Pancreas (tissue), 10 donors: ENCODE measurements at regions not wholly inside any gene's neighbourhood (a gene's known extent, or its start where the extent isn't known, plus 50 kb on each side); places are given as distances from the start of the nearest gene placed in this dataset.

Source experiments
- ATAC-seq, 4 donors: fragments of 200-7000 bp; cut with Tn5 transposase; one replicate each; pipeline versions ENCODE4 v1.8.0 to v1.9.1; 2020; ENCODE audit warnings: mild to moderate bottlenecking in 4 of 4, moderate library complexity in 4 of 4
- DNase-seq, 6 donors: peaks; one replicate each; pipeline ENCODE4 v3.0.0-alpha.2; 2020
- FAIRE-seq: peaks from 2 replicates; lab custom pipeline; 2012; peaks lifted over from hg19 to GRCh38; lab: Jason Lieb, UNC
- H3K27ac ChIP-seq, 4 donors: fragments of 200-600 bp; sonication (generic); 1 replicate in 3 of 4; 2 replicates in 1 of 4; pipeline versions ENCODE4 v1.5.0 to v1.8.0; 2020
- H3K27me3 ChIP-seq, 4 donors: fragments of 200-600 bp; one replicate each; pipeline ENCODE4 v1.8.0; 2021
- H3K36me3 ChIP-seq, 3 donors: fragments of 200-600 bp; sonication (generic) in 1 of 3; one replicate each; pipeline versions ENCODE4 v1.5.0 to v1.8.0; 2020 to 2021
- H3K4me1 ChIP-seq, 3 donors: fragments of 200-600 bp; one replicate each; pipeline ENCODE4 v1.8.0; 2021
- H3K4me3 ChIP-seq, 4 donors: fragments of 200-600 bp; sonication (generic) in 2 of 4; one replicate each; pipeline versions ENCODE4 v1.5.0 to v1.8.0; 2020 to 2021
- H3K9me3 ChIP-seq, 4 donors: fragments of 200-600 bp; one replicate each; pipeline ENCODE4 v1.8.0; 2021
- WGBS, 2 donors: extraction: QIAGEN DNeasy Blood & Tissue Kit; methylation state at CpG; one replicate each; pipeline ENCODE4 v1.1.7; 2013; 5-methylcytosine and 5-hydroxymethylcytosine counted together
- intact Hi-C, 3 donors: fragments of 100-400 bp; cut with DNase I; formaldehyde crosslinking; loops; one replicate each; pipeline versions ENCODE4 v1.11.1 to v1.14.2; 2022
- TF ChIP-seq, protein P1 (sequence below), 4 donors: fragments of 200-600 bp; sonication (generic) in 3 of 4; IDR thresholded peaks; one replicate each; pipeline versions ENCODE4 v1.5.0 to v1.8.0; 2021; ENCODE audit warnings: antibody characterized with exemption in 4 of 4
- donor health status: healthy with polysubstance abuse.
- donor health status: DM: no; HTN: no; CAD: no; lungs with moderate emphysema.
- donor health status: DM: no; HTN: no; CAD: no.
- donor health status: control.
- donor health status: control.
- donor health status: Bipolar disorder and iron deficiency.
- donor health status: DM: yes; HTN: yes; CAD: no.
- donor health status: DM: no; HTN: no; CAD: no.
- donor health status: DM: no; HTN: no; CAD: no.
- donor health status: DM: yes; HTN: yes; CAD: no.

GRCh38 chr7:53470336-53470970 lies 435.0 kb downstream of the POM121L12 start:
- H3K27ac ChIP-seq, result no peak overlapping the region
- TF ChIP-seq, protein P1, sequence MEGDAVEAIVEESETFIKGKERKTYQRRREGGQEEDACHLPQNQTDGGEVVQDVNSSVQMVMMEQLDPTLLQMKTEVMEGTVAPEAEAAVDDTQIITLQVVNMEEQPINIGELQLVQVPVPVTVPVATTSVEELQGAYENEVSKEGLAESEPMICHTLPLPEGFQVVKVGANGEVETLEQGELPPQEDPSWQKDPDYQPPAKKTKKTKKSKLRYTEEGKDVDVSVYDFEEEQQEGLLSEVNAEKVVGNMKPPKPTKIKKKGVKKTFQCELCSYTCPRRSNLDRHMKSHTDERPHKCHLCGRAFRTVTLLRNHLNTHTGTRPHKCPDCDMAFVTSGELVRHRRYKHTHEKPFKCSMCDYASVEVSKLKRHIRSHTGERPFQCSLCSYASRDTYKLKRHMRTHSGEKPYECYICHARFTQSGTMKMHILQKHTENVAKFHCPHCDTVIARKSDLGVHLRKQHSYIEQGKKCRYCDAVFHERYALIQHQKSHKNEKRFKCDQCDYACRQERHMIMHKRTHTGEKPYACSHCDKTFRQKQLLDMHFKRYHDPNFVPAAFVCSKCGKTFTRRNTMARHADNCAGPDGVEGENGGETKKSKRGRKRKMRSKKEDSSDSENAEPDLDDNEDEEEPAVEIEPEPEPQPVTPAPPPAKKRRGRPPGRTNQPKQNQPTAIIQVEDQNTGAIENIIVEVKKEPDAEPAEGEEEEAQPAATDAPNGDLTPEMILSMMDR (IDR thresholded peaks at IDR 0.05), result no peak
- no peaks in the 10 kb centered on the region for H3K27me3 ChIP-seq
- no peaks in the 10 kb centered on the region for H3K36me3 ChIP-seq
- 41 to 62% methylated on average over 4 of the region's 4 CpGs for WGBS, 2 donors
- DNase-seq (no peak), FAIRE-seq (no peak), ATAC-seq (no peak)
- H3K4me1 ChIP-seq, result peaks cover 0 to 5% (median 0%) of the 10 kb centered on the region in 3 donors
- intact Hi-C loops, result no loop called here
- no peak overlapping the region for H3K4me3 ChIP-seq
- no peaks in the 10 kb centered on the region for H3K9me3 ChIP-seq

GRCh38 chr7:53473371-53473770 lies 437.9 kb downstream of the POM121L12 start:
- TF ChIP-seq, protein P1 (IDR thresholded peaks at IDR 0.05), result no peak
- ATAC-seq (no peak), FAIRE-seq (no peak), DNase-seq (no peak)
- 26 to 50% methylated on average over 1 of the region's 1 CpG for WGBS, 2 donors
- Histone ChIP-seq H3K27me3 (no peaks in the 10 kb centered on the region), H3K4me3 (no peak overlapping the region), H3K4me1 (peaks cover 0 to 5% (median 0%) of the 10 kb centered on the region in 3 donors), H3K36me3 (no peaks in the 10 kb centered on the region), H3K27ac (no peak overlapping the region), H3K9me3 (no peaks in the 10 kb centered on the region)
- intact Hi-C loops, result no loop called here

GRCh38 chr7:53475776-53476175 lies 440.3 kb downstream of the POM121L12 start:
- ATAC-seq (no peak), DNase-seq (no peak), FAIRE-seq (no peak)
- Histone ChIP-seq H3K27ac (no peak overlapping the region), H3K4me1 (no peaks in the 10 kb centered on the region), H3K9me3 (no peaks in the 10 kb centered on the region), H3K27me3 (no peaks in the 10 kb centered on the region), H3K36me3 (no peaks in the 10 kb centered on the region), H3K4me3 (no peak overlapping the region)
- TF ChIP-seq, protein P1 (IDR thresholded peaks at IDR 0.05), result no peak
- intact Hi-C loops, result no loop called here

GRCh38 chr7:53476566-53476965 lies 441.1 kb downstream of the POM121L12 start:
- WGBS, 2 donors, result 63 to 84% methylated on average over 3 of the region's 3 CpGs
- no peak overlapping the region for H3K4me3 ChIP-seq
- DNase-seq (no peak), FAIRE-seq (no peak), ATAC-seq (no peak)
- TF ChIP-seq, protein P1 (IDR thresholded peaks at IDR 0.05), result no peak
- H3K36me3 ChIP-seq, result no peaks in the 10 kb centered on the region
- no peaks in the 10 kb centered on the region for H3K4me1 ChIP-seq
- H3K9me3 ChIP-seq, result no peaks in the 10 kb centered on the region
- intact Hi-C loops, result no loop called here
- no peak overlapping the region for H3K27ac ChIP-seq
- no peaks in the 10 kb centered on the region for H3K27me3 ChIP-seq

GRCh38 chr7:53485354-53485753 lies 449.9 kb downstream of the POM121L12 start:
- DNase-seq (no peak), FAIRE-seq (no peak), ATAC-seq (no peak)
- intact Hi-C loops, result loop anchor here in 1 of 3 donors (1.0 kb wide), 1 partner anchor 29 kb away; no protein-coding TSS in a partner anchor
- WGBS, 2 donors, result 42 to 66% methylated on average over 6 of the region's 6 CpGs
- Histone ChIP-seq H3K27me3 (no peaks in the 10 kb centered on the region), H3K9me3 (no peaks in the 10 kb centered on the region), H3K4me3 (no peak overlapping the region), H3K36me3 (no peaks in the 10 kb centered on the region), H3K4me1 (no peaks in the 10 kb centered on the region), H3K27ac (no peak overlapping the region)
- TF ChIP-seq, protein P1 (IDR thresholded peaks at IDR 0.05), result no peak
